SHP77 treated with DMSO at 0.1 percent for 48 hours (cell line): ENCODE measurements at regions not wholly inside any gene's neighbourhood (a gene's known extent, or its start where the extent isn't known, plus 50 kb on each side); places are given as distances from the start of the nearest gene placed in this dataset.
A peak's percentile ranks its signal among the peaks of the same experiment; 100 is the strongest.

ENCODE experiments used
- DNase-seq: peaks from one replicate; lab custom pipeline; 2025; lab: John Stamatoyannopoulos, UW

GRCh38 chr10:8897769-8898168 is 843.3 kb downstream of the GATA3 start:
- DNase-seq = no peak

GRCh38 chr10:8898745-8899330 is 844.4 kb downstream of the GATA3 start:
- no peak for DNase-seq

GRCh38 chr10:8902926-8903325 is 848.4 kb downstream of the GATA3 start:
- no peak for DNase-seq

- no peak for DNase-seq
Measured at GRCh38 chr10:8908013-8908412, 853.5 kb downstream of the GATA3 start.

- DNase-seq = no peak
Measured at GRCh38 chr10:8910314-8910713, 855.8 kb downstream of the GATA3 start.

- no peak for DNase-seq
Measured at GRCh38 chr10:8911032-8911431, 856.5 kb downstream of the GATA3 start.

- DNase-seq = no peak
Measured at GRCh38 chr10:8912108-8912507, 857.6 kb downstream of the GATA3 start.

GRCh38 chr10:8913720-8914119 is 859.2 kb downstream of the GATA3 start:
- peak; percentile 17 for DNase-seq

GRCh38 chr10:8919280-8919679 is 864.8 kb downstream of the GATA3 start:
- no peak for DNase-seq

GRCh38 chr10:8921568-8921967 is 867.1 kb downstream of the GATA3 start:
- DNase-seq = no peak

GRCh38 chr10:8923096-8923495 is 868.6 kb downstream of the GATA3 start:
- no peak for DNase-seq

GRCh38 chr10:8927705-8928104 is 873.2 kb downstream of the GATA3 start:
- no peak for DNase-seq

- no peak for DNase-seq
Measured at GRCh38 chr10:8946451-8946850, 892.0 kb downstream of the GATA3 start.

GRCh38 chr10:8950978-8951377 is 896.5 kb downstream of the GATA3 start:
- no peak for DNase-seq

GRCh38 chr10:8951440-8952089 is 897.1 kb downstream of the GATA3 start:
- DNase-seq = no peak

GRCh38 chr10:8956400-8956799 is 901.9 kb downstream of the GATA3 start:
- no peak for DNase-seq

GRCh38 chr10:8962249-8962648 is 907.8 kb downstream of the GATA3 start:
- no peak for DNase-seq

- DNase-seq = no peak
Measured at GRCh38 chr10:8967061-8967460, 912.6 kb downstream of the GATA3 start.

- DNase-seq = no peak
Measured at GRCh38 chr10:8969853-8970252, 915.4 kb downstream of the GATA3 start.

- no peak for DNase-seq
Measured at GRCh38 chr10:8975535-8975934, 921.0 kb downstream of the GATA3 start.

GRCh38 chr10:8978100-8978499 is 923.6 kb downstream of the GATA3 start:
- DNase-seq = no peak

GRCh38 chr10:8979976-8980375 is 925.5 kb downstream of the GATA3 start:
- DNase-seq = no peak

- no peak for DNase-seq
Measured at GRCh38 chr10:8981277-8981676, 926.8 kb downstream of the GATA3 start.

GRCh38 chr10:8985651-8986050 is 931.2 kb downstream of the GATA3 start:
- no peak for DNase-seq
